ENCODE measurements at regions not wholly inside any gene's neighbourhood (a gene's known extent, or its start where the extent isn't known, plus 50 kb on each side); places are given as distances from the start of the nearest gene placed in this dataset.

- Histone ChIP-seq H3K79me2 (ENCODE audit: low read length) (no peaks in the 10 kb centered on the region), H3K4me3 (ENCODE audit: low read length) (no peak overlapping the region), H3K9me2 (replicated peaks; ENCODE audit: insufficient read depth, low read length) (no peaks in the 10 kb centered on the region), H3K36me3 (replicated peaks; ENCODE audit: insufficient read depth, low read length) (no peaks in the 10 kb centered on the region), H3K9ac (ENCODE audit: low read length) (no peak overlapping the region), H3F3A (ENCODE audit: insufficient read depth, low read length) (no peaks in the 10 kb centered on the region), H3K27ac (ENCODE audit: low read length) (no peak overlapping the region), H3K4me2 (ENCODE audit: low read depth, low read length) (no peak overlapping the region), H4K20me1 (ENCODE audit: insufficient read depth, low read length) (no peaks in the 10 kb centered on the region), H3K9me3 (replicated peaks; ENCODE audit: insufficient read depth, low read length) (no peaks in the 10 kb centered on the region), H2AFZ (ENCODE audit: low read length) (no peak overlapping the region), H3K27me3 (replicated peaks; ENCODE audit: insufficient read depth, low read length) (no peaks in the 10 kb centered on the region; the same call in 1 of the 2 replicates), H3K4me1 (ENCODE audit: low read length) (no peaks in the 10 kb centered on the region)
- no peak for DNase-seq
- TF ChIP-seq, protein P1, sequence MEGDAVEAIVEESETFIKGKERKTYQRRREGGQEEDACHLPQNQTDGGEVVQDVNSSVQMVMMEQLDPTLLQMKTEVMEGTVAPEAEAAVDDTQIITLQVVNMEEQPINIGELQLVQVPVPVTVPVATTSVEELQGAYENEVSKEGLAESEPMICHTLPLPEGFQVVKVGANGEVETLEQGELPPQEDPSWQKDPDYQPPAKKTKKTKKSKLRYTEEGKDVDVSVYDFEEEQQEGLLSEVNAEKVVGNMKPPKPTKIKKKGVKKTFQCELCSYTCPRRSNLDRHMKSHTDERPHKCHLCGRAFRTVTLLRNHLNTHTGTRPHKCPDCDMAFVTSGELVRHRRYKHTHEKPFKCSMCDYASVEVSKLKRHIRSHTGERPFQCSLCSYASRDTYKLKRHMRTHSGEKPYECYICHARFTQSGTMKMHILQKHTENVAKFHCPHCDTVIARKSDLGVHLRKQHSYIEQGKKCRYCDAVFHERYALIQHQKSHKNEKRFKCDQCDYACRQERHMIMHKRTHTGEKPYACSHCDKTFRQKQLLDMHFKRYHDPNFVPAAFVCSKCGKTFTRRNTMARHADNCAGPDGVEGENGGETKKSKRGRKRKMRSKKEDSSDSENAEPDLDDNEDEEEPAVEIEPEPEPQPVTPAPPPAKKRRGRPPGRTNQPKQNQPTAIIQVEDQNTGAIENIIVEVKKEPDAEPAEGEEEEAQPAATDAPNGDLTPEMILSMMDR (IDR thresholded peaks at IDR 0.05; ENCODE audit: low read length), result no peak
- TF ChIP-seq EZH2phosphoT487 (IDR thresholded peaks at IDR 0.05; ENCODE audit: low read length), result no peak
- no peak for TF ChIP-seq EZH2 (optimal IDR thresholded peaks at IDR 0.05; ENCODE audit: low read depth, low read length)
Measured at GRCh38 chr17:45653616-45654015, 130.5 kb upstream of the CRHR1 start.

GRCh38 chr17:45656527-45657181, 127.5 kb upstream of the CRHR1 start:
- H3K9me3 ChIP-seq (replicated peaks; ENCODE audit: insufficient read depth, low read length), result no peaks in the 10 kb centered on the region
- no peaks in the 10 kb centered on the region for H3F3A ChIP-seq (ENCODE audit: insufficient read depth, low read length)

DNA sequence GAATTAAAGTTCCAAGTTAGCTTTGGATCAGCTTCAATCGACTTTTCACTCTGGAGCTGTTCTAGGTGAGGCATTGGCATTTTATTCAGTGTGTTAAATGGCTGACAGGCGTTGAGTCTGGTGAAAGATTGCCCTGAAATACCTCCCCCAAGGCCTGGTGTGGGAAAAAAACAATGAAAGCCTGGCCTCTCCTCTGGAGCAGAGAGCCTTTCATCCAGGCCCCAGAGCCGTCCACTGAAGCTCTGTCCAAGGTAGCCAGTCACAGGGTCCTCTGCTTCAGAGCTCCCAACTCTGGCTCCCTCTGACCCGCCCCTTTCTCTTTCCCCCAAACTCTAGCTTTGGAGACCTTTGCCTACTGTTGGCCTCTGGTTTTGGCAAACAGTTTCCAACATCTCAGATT, 123.6 kb upstream of the CRHR1 start:
- H2AFZ ChIP-seq (ENCODE audit: low read length), result no peak overlapping the region
- H3K4me3 ChIP-seq (ENCODE audit: low read length), result no peak overlapping the region
- no peaks in the 10 kb centered on the region for H3K9me3 ChIP-seq (replicated peaks; ENCODE audit: insufficient read depth, low read length)
- peaks cover 15% of the 10 kb centered on the region; the same call in 1 of the 2 replicates for H3K27me3 ChIP-seq (replicated peaks; ENCODE audit: insufficient read depth, low read length)
- no peaks in the 10 kb centered on the region for H3F3A ChIP-seq (ENCODE audit: insufficient read depth, low read length)
- DNase-seq, result no peak
- H4K20me1 ChIP-seq (ENCODE audit: insufficient read depth, low read length), result no peaks in the 10 kb centered on the region
- no peaks in the 10 kb centered on the region for H3K79me2 ChIP-seq (ENCODE audit: low read length)
- no peaks in the 10 kb centered on the region for H3K36me3 ChIP-seq (replicated peaks; ENCODE audit: insufficient read depth, low read length)
- no peak overlapping the region for H3K9ac ChIP-seq (ENCODE audit: low read length)
- no peaks in the 10 kb centered on the region for H3K9me2 ChIP-seq (replicated peaks; ENCODE audit: insufficient read depth, low read length)
- H3K4me2 ChIP-seq (ENCODE audit: low read depth, low read length), result no peak overlapping the region
- TF ChIP-seq EZH2 (optimal IDR thresholded peaks at IDR 0.05; ENCODE audit: low read depth, low read length) (no peak), EZH2phosphoT487 (IDR thresholded peaks at IDR 0.05; ENCODE audit: low read length) (no peak)
- TF ChIP-seq, protein P1 (IDR thresholded peaks at IDR 0.05; ENCODE audit: low read length), result no peak
- H3K4me1 ChIP-seq (ENCODE audit: low read length), result no peaks in the 10 kb centered on the region
- H3K27ac ChIP-seq (ENCODE audit: low read length), result no peak overlapping the region

More at GRCh38 chr17:45656527-45657181, 127.5 kb upstream of the CRHR1 start:
- H2AFZ ChIP-seq (ENCODE audit: low read length), result no peak overlapping the region
- H3K4me1 ChIP-seq (ENCODE audit: low read length), result no peaks in the 10 kb centered on the region
- peaks cover 10% of the 10 kb centered on the region; the same call in 1 of the 2 replicates for H3K27me3 ChIP-seq (replicated peaks; ENCODE audit: insufficient read depth, low read length)
- H3K4me3 ChIP-seq (ENCODE audit: low read length), result no peak overlapping the region
- no peak overlapping the region for H3K9ac ChIP-seq (ENCODE audit: low read length)
- H3K27ac ChIP-seq (ENCODE audit: low read length), result no peak overlapping the region
- H3K4me2 ChIP-seq (ENCODE audit: low read depth, low read length), result no peak overlapping the region
- no peak for DNase-seq
- no peaks in the 10 kb centered on the region for H3K79me2 ChIP-seq (ENCODE audit: low read length)
- no peaks in the 10 kb centered on the region for H4K20me1 ChIP-seq (ENCODE audit: insufficient read depth, low read length)
- H3K9me2 ChIP-seq (replicated peaks; ENCODE audit: insufficient read depth, low read length), result no peaks in the 10 kb centered on the region
- TF ChIP-seq, protein P1 (IDR thresholded peaks at IDR 0.05; ENCODE audit: low read length), result no peak
- TF ChIP-seq EZH2phosphoT487 (IDR thresholded peaks at IDR 0.05; ENCODE audit: low read length), result no peak
- TF ChIP-seq EZH2 (optimal IDR thresholded peaks at IDR 0.05; ENCODE audit: low read depth, low read length), result no peak
- H3K36me3 ChIP-seq (replicated peaks; ENCODE audit: insufficient read depth, low read length), result no peaks in the 10 kb centered on the region

Data from MM.1S (cell line).